Activated T-helper 1 cell treated with anti-CD3 and anti-CD28 coated beads, Interleukin-12 subunit alpha, Interleukin-12 subunit beta, Interleukin-2, Interleukin-4 antibody, amounts not matched to agents 30 ng/mL and 10 ng/mL and 1 ng/mL, durations not matched to agents 14 hours and 24 hours and 36 hours (primary cell): ENCODE measurements at regions not wholly inside any gene's neighbourhood (a gene's known extent, or its start where the extent isn't known, plus 50 kb on each side); places are given as distances from the start of the nearest gene placed in this dataset.

Experiments
- DNase-seq: peaks from one replicate; pipeline ENCODE4 v3.0.0; 2021; ENCODE audit warnings: low spot score
- H3K27ac Mint-ChIP-seq: one replicate; pipeline ENCODE4 v1.8.0; 2021; ENCODE audit warnings: mild to moderate bottlenecking, mixed read lengths
- H3K27me3 Mint-ChIP-seq: one replicate; pipeline ENCODE4 v1.8.0; 2022; ENCODE audit warnings: mild to moderate bottlenecking, moderate library complexity, mixed read lengths; ENCODE audit not compliant: insufficient read depth
- H3K36me3 Mint-ChIP-seq: one replicate; pipeline ENCODE4 v1.8.0; 2021; ENCODE audit warnings: low read depth, mixed read lengths
- H3K4me1 Mint-ChIP-seq: one replicate; pipeline ENCODE4 v1.8.0; 2021; ENCODE audit warnings: low read depth, mixed read lengths
- H3K4me3 Mint-ChIP-seq: one replicate; pipeline ENCODE4 v1.8.0; 2021; ENCODE audit warnings: mild to moderate bottlenecking, moderate library complexity, mixed read lengths
- H3K9me3 Mint-ChIP-seq: one replicate; pipeline ENCODE4 v1.8.0; 2021; ENCODE audit warnings: mixed read lengths
- intact Hi-C: fragments of 100-400 bp; cut with micrococcal nuclease; formaldehyde crosslinking; loops from one replicate; pipeline ENCODE4 v1.15.1; 2024

GRCh38 chr4:45030059-45030458, 303.7 kb upstream of the GNPDA2 start:
- Mint-ChIP-seq H3K27ac (no peak overlapping the region), H3K4me3 (no peak overlapping the region), H3K9me3 (no peaks in the 10 kb centered on the region), H3K36me3 (no peaks in the 10 kb centered on the region), H3K27me3 (no peaks in the 10 kb centered on the region), H3K4me1 (no peaks in the 10 kb centered on the region)
- no peak for DNase-seq
- intact Hi-C loops, result no loop called here

DNA sequence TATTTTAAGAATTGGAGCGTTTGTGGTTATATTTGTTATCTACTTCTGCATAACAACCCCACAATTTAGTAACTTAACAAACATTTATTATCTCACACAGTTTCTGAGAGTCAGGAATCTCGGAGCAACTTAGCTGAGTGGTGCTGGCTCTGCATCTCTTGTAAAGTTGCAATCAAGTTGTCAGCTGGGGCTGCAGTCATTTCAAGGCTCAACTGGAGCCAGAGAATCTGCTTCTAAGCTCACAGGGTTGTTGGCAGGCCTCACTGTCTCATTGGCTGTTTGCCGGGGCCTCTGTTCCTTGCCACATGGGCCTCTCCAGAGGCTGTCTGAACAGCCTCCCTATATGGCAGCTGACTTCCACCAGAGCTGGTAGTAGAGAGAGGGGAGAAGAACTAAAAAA, 281.2 kb upstream of the GNPDA2 start:
- Mint-ChIP-seq H3K36me3 (no peaks in the 10 kb centered on the region), H3K9me3 (no peaks in the 10 kb centered on the region), H3K27ac (no peak overlapping the region), H3K4me1 (no peaks in the 10 kb centered on the region), H3K27me3 (no peaks in the 10 kb centered on the region), H3K4me3 (no peak overlapping the region)
- intact Hi-C loops, result no loop called here
- DNase-seq, result no peak

DNA sequence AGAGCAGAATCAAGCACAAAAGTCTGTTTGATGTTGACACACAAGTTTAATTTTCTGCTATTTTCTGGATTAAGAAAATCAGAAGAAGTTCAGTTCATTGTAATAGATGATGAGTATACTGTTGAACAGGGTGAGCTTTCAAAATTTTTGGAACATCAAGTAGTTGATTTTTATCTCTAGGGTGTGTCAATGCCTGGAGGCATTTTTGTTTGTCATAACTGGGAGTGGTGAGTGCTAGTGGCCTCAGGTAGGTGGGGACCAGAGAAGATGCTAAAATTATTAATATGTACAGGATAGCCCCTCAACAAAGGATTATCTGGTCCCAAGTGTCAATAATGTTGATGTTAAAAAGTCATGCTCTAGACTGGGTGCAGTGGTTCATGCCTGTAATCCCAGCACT, 279.7 kb upstream of the GNPDA2 start:
- Mint-ChIP-seq H3K9me3 (no peaks in the 10 kb centered on the region), H3K4me1 (no peaks in the 10 kb centered on the region), H3K27me3 (no peaks in the 10 kb centered on the region), H3K27ac (no peak overlapping the region), H3K4me3 (no peak overlapping the region), H3K36me3 (no peaks in the 10 kb centered on the region)
- no peak for DNase-seq
- intact Hi-C loops, result no loop called here

- Mint-ChIP-seq H3K27me3 (no peaks in the 10 kb centered on the region), H3K36me3 (no peaks in the 10 kb centered on the region), H3K27ac (no peak overlapping the region), H3K9me3 (no peaks in the 10 kb centered on the region), H3K4me3 (no peak overlapping the region), H3K4me1 (no peaks in the 10 kb centered on the region)
- no peak for DNase-seq
- intact Hi-C loops, result no loop called here
Measured at GRCh38 chr4:45004847-45005565, 278.6 kb upstream of the GNPDA2 start.

DNA sequence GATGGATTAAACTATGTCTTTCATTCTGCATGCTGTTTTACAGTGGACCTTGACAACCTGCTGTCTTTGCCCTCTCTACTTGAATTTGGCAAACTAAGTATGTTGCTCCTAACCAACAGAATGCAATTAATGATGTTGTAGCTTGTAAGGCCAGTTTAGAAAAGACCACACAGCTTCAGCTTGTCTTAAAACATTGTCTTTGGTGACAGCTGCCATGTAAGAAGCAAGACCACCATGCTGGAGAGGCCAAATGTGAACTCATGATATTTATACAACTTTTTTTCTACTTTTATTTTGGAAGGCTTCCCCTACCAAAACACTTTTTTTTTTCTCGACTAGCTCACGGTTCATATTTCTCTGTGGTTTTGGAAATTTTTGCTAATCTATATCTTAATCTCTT, 278.0 kb upstream of the GNPDA2 start:
- no peak for DNase-seq
- Mint-ChIP-seq H3K9me3 (no peaks in the 10 kb centered on the region), H3K4me1 (no peaks in the 10 kb centered on the region), H3K36me3 (no peaks in the 10 kb centered on the region), H3K27ac (no peak overlapping the region), H3K27me3 (no peaks in the 10 kb centered on the region), H3K4me3 (no peak overlapping the region)
- intact Hi-C loops, result no loop called here

DNA sequence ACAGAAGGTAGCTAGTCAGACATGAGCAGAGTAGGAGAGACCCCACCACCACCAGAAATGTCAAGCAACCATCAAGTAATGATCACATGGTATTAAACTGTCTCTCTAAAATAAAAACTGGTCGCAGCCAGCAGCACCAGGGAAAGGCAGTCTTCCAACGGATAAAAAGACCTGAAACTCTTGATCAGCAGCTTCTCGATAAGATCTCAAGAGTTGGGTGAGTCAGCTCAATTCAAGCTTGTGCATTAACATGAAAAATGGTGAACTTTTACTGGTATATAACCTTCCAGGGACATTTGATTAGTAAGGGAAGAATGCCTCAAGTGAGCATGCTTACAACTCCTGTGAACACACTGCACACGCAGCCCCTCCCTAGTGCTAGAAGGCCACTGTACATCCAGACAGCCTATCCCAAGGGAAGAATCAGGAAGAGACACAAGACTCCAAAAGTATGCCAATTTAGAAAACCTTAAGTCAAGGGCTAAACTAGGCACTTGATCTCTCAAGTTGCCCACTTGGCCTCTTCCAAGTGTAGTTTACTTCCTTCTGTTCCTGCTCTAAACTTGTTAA, 270.0 kb upstream of the GNPDA2 start:
- Mint-ChIP-seq H3K27ac (no peak overlapping the region), H3K27me3 (no peaks in the 10 kb centered on the region), H3K36me3 (no peaks in the 10 kb centered on the region), H3K9me3 (peaks cover 11% of the 10 kb centered on the region), H3K4me3 (no peak overlapping the region), H3K4me1 (no peaks in the 10 kb centered on the region)
- intact Hi-C loops, result no loop called here
- DNase-seq, result no peak

GRCh38 chr4:44988011-44988410, 261.7 kb upstream of the GNPDA2 start:
- H3K4me3 Mint-ChIP-seq, result no peak overlapping the region
- H3K36me3 Mint-ChIP-seq, result no peaks in the 10 kb centered on the region
- DNase-seq, result no peak
- intact Hi-C loops, result no loop called here
- no peak overlapping the region for H3K27ac Mint-ChIP-seq
- H3K9me3 Mint-ChIP-seq, result peaks cover 11% of the 10 kb centered on the region
- H3K27me3 Mint-ChIP-seq, result no peaks in the 10 kb centered on the region
- H3K4me1 Mint-ChIP-seq, result no peaks in the 10 kb centered on the region

GRCh38 chr4:44985938-44986337, 259.6 kb upstream of the GNPDA2 start:
- Mint-ChIP-seq H3K4me3 (no peak overlapping the region), H3K4me1 (no peaks in the 10 kb centered on the region), H3K27me3 (no peaks in the 10 kb centered on the region), H3K9me3 (peaks cover under 1% of the 10 kb centered on the region), H3K36me3 (no peaks in the 10 kb centered on the region), H3K27ac (no peak overlapping the region)
- intact Hi-C loops, result no loop called here
- DNase-seq, result no peak

DNA sequence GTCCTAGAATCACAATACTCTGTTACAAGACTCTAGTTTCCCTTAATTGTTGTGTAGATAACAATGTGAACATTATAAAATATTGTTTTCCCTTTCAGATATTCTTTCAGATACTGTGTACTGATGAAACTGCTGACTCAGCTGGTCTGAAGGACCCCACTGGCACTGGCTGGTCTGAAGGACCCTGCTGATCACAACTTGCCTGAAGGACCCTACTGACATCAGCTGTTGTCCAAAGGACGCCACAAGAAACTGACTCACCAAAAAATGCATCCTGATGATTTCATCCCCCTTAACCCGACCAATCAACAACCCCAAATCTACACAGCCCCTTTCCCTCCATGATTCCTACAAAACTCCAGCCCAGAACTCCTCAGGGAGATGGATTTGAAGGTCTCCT, 258.8 kb upstream of the GNPDA2 start:
- Mint-ChIP-seq H3K4me1 (no peaks in the 10 kb centered on the region), H3K4me3 (no peak overlapping the region), H3K27ac (no peak overlapping the region), H3K9me3 (no peaks in the 10 kb centered on the region), H3K27me3 (no peaks in the 10 kb centered on the region), H3K36me3 (no peaks in the 10 kb centered on the region)
- intact Hi-C loops, result no loop called here
- DNase-seq, result no peak

DNA sequence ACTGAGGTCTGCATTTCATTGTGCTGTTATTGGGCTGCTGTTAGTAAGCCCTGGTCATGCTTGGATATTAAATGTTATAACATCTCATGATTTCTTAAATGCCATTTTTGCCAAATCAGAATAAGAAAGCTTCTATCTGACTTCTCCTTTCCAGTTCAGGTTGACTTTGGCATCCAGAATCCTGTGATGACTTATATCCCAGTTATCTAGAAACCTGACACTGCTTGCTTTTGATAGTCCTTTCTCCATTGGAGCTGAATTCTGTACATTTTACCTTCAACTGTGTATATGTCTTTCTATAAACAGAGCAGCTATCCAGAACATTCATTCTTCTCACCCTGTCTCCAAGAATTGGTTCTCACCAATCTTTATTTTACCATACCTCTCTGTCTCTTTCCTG, 257.7 kb upstream of the GNPDA2 start:
- H3K4me3 Mint-ChIP-seq, result no peak overlapping the region
- no peaks in the 10 kb centered on the region for H3K4me1 Mint-ChIP-seq
- H3K27me3 Mint-ChIP-seq, result no peaks in the 10 kb centered on the region
- no peaks in the 10 kb centered on the region for H3K9me3 Mint-ChIP-seq
- H3K27ac Mint-ChIP-seq, result no peak overlapping the region
- DNase-seq, result no peak
- intact Hi-C loops, result no loop called here
- H3K36me3 Mint-ChIP-seq, result no peaks in the 10 kb centered on the region

GRCh38 chr4:44983083-44983482, 256.7 kb upstream of the GNPDA2 start:
- Mint-ChIP-seq H3K27ac (no peak overlapping the region), H3K36me3 (no peaks in the 10 kb centered on the region), H3K9me3 (no peaks in the 10 kb centered on the region), H3K4me1 (no peaks in the 10 kb centered on the region), H3K27me3 (no peaks in the 10 kb centered on the region), H3K4me3 (no peak overlapping the region)
- DNase-seq, result no peak
- intact Hi-C loops, result no loop called here

- no peaks in the 10 kb centered on the region for H3K9me3 Mint-ChIP-seq
- intact Hi-C loops, result no loop called here
Measured at GRCh38 chr4:44978020-44978419, 251.7 kb upstream of the GNPDA2 start.

GRCh38 chr4:44965435-44966095, 239.2 kb upstream of the GNPDA2 start:
- intact Hi-C loops, result no loop called here
- no peak for DNase-seq
- Mint-ChIP-seq H3K27ac (no peak overlapping the region), H3K9me3 (peaks cover 12% of the 10 kb centered on the region), H3K36me3 (no peaks in the 10 kb centered on the region), H3K4me1 (no peaks in the 10 kb centered on the region), H3K27me3 (no peaks in the 10 kb centered on the region), H3K4me3 (no peak overlapping the region)

More at GRCh38 chr4:44978020-44978419, 251.7 kb upstream of the GNPDA2 start:
- Mint-ChIP-seq H3K27ac (no peak overlapping the region), H3K36me3 (no peaks in the 10 kb centered on the region), H3K4me3 (no peak overlapping the region), H3K27me3 (no peaks in the 10 kb centered on the region), H3K4me1 (no peaks in the 10 kb centered on the region)
- no peak for DNase-seq
